Liver (tissue), 8 donors: ENCODE measurements at regions not wholly inside any gene's neighbourhood (a gene's known extent, or its start where the extent isn't known, plus 50 kb on each side); places are given as distances from the start of the nearest gene placed in this dataset.

Experiments used
- DNase-seq: peaks from one replicate; pipeline ENCODE4 v3.0.0-alpha.2; 2017; ENCODE audit warnings: low spot score
- H3K27ac ChIP-seq, 2 donors: one replicate each; pipeline ENCODE4 v1.7.0; 2013; ENCODE audit warnings: inconsistent platforms in 2 of 2, low read length in 2 of 2, control low read depth in 1 of 2, low read depth in 1 of 2, mild to moderate bottlenecking in 1 of 2
- H3K27me3 ChIP-seq, 4 donors: one replicate each; pipeline versions ENCODE4 v1.6.1 to v1.7.0; 2013; ENCODE audit warnings: low read length in 3 of 4, inconsistent platforms in 1 of 4, mild to moderate bottlenecking in 1 of 4, moderate library complexity in 1 of 4; ENCODE audit not compliant: control insufficient read depth in 4 of 4, insufficient read depth in 4 of 4
- H3K36me3 ChIP-seq, 4 donors: one replicate each; pipeline versions ENCODE4 v1.6.1 to v1.7.0; 2013; ENCODE audit warnings: low read length in 3 of 4, mild to moderate bottlenecking in 3 of 4, low read depth in 1 of 4, moderate library complexity in 1 of 4; ENCODE audit not compliant: control insufficient read depth in 4 of 4, insufficient read depth in 3 of 4
- H3K4me1 ChIP-seq, 4 donors: one replicate each; pipeline versions ENCODE4 v1.6.1 to v1.7.0; 2013; ENCODE audit warnings: low read length in 3 of 4, mild to moderate bottlenecking in 3 of 4, moderate library complexity in 1 of 4; ENCODE audit not compliant: control insufficient read depth in 4 of 4, insufficient read depth in 4 of 4
- H3K4me3 ChIP-seq, 3 donors: one replicate each; pipeline versions ENCODE4 v1.6.1 to v1.7.0; 2013; ENCODE audit warnings: low read length in 3 of 3, control low read depth in 1 of 3, low read depth in 1 of 3, mild to moderate bottlenecking in 1 of 3
- H3K9ac ChIP-seq, 2 donors: one replicate each; pipeline ENCODE4 v1.7.0; 2013; ENCODE audit warnings: low read length in 2 of 2, mild to moderate bottlenecking in 2 of 2, moderate library complexity in 2 of 2, control low read depth in 1 of 2, low read depth in 1 of 2
- H3K9me3 ChIP-seq, 4 donors: one replicate each; pipeline versions ENCODE4 v1.6.1 to v1.7.0; 2013; ENCODE audit warnings: low read length in 3 of 4; ENCODE audit not compliant: control insufficient read depth in 4 of 4
- EGR1 ChIP-seq, 2 donors: IDR thresholded peaks; 2 replicates each; pipeline ENCODE4 v1.6.1; 2016 to 2018; ENCODE audit warnings: antibody characterized with exemption in 2 of 2, low read depth in 2 of 2
- FOXA1 ChIP-seq: IDR thresholded peaks from 2 replicates; pipeline ENCODE4 v1.6.1; 2016; ENCODE audit warnings: antibody characterized with exemption
- FOXA2 ChIP-seq: IDR thresholded peaks from 2 replicates; pipeline ENCODE4 v1.6.1; 2016; ENCODE audit warnings: antibody characterized with exemption
- GABPA ChIP-seq, 2 donors: IDR thresholded peaks in 1 of 2; conservative IDR thresholded peaks in 1 of 2; 2 replicates each; pipeline ENCODE4 v1.6.1; 2016; ENCODE audit warnings: antibody characterized with exemption in 2 of 2, mild to moderate bottlenecking in 1 of 2, moderate library complexity in 1 of 2
- HNF4A ChIP-seq, 2 donors: conservative IDR thresholded peaks; 2 replicates each; pipeline ENCODE4 v1.6.1; 2016; ENCODE audit warnings: antibody characterized with exemption in 2 of 2, mild to moderate bottlenecking in 2 of 2
- HNF4G ChIP-seq: IDR thresholded peaks from 2 replicates; pipeline ENCODE4 v1.6.1; 2016; ENCODE audit warnings: antibody characterized with exemption
- JUND ChIP-seq, 2 donors: IDR thresholded peaks; 2 replicates each; pipeline ENCODE4 v1.6.1; 2016; ENCODE audit warnings: antibody characterized with exemption in 2 of 2
- NR2F2 ChIP-seq: IDR thresholded peaks from 2 replicates; pipeline ENCODE4 v1.6.1; 2016; ENCODE audit warnings: antibody characterized with exemption
- RAD21 ChIP-seq, 2 donors: IDR thresholded peaks; 2 replicates each; pipeline ENCODE4 v1.6.1; 2016; ENCODE audit warnings: antibody characterized with exemption in 2 of 2, mild to moderate bottlenecking in 2 of 2
- RXRA ChIP-seq, 2 donors: IDR thresholded peaks; 2 replicates each; pipeline ENCODE4 v1.6.1; 2017 to 2018; ENCODE audit warnings: antibody characterized with exemption in 2 of 2, mild to moderate bottlenecking in 1 of 2
- SP1 ChIP-seq: IDR thresholded peaks from 2 replicates; pipeline ENCODE4 v1.6.1; 2018; ENCODE audit warnings: antibody characterized with exemption, mild to moderate bottlenecking
- TAF1 ChIP-seq: conservative IDR thresholded peaks from 2 replicates; pipeline ENCODE4 v1.6.1; 2016; ENCODE audit warnings: antibody characterized with exemption, mild to moderate bottlenecking
- YY1 ChIP-seq: IDR thresholded peaks from 2 replicates; pipeline ENCODE4 v1.6.1; 2016; ENCODE audit warnings: antibody characterized with exemption, mild to moderate bottlenecking
- WGBS: extraction: QIAGEN DNeasy Blood & Tissue Kit; methylation state at CpG from one replicate; pipeline ENCODE4 v1.1.7; 2013; 5-methylcytosine and 5-hydroxymethylcytosine counted together
- TF ChIP-seq, protein P1 (sequence below): fragments of 150-350 bp; IDR thresholded peaks from 2 replicates; pipeline ENCODE4 v1.5.1; 2017; ENCODE audit warnings: improper control_type of control experiment, low read depth, low read length; ENCODE audit not compliant: missing input control
- TF ChIP-seq, protein P2 (sequence below): IDR thresholded peaks from 2 replicates; pipeline ENCODE4 v1.6.1; 2016; ENCODE audit warnings: antibody characterized with exemption, mild to moderate bottlenecking
- TF ChIP-seq, protein P3 (sequence below): IDR thresholded peaks from 2 replicates; pipeline ENCODE4 v1.6.1; 2016; ENCODE audit warnings: antibody characterized with exemption
- TF ChIP-seq, protein P4 (sequence below): IDR thresholded peaks from 2 replicates; pipeline ENCODE4 v1.6.1; 2016; ENCODE audit warnings: antibody characterized with exemption
- TF ChIP-seq, protein P5 (sequence below): IDR thresholded peaks from 2 replicates; pipeline ENCODE4 v1.6.1; 2016; ENCODE audit warnings: antibody characterized with exemption
- donor health status: healthy.
- donor health status: healthy.
- donor health status: healthy.
- donor health status: healthy.
- donor health status: healthy.

DNA sequence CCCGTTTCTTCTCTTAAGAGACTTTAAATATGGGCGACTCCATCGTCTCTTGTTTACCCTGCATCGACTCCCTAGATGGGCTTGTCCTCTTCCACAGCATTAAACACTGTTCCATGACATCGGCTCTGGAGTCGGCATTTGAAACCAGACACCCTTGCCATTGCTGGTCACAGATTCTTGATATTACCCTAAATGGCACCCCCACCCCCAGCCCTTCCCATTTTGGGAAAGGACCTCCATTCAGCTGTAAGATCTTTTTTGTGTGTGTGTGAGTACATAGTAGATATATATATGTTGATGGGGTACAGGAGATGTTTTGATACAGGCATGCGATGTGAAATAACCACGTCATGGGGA, 51.1 kb upstream of the SH3PXD2B start:
- Histone ChIP-seq H3K9ac (no peak overlapping the region), H3K4me1 (no peaks in the 10 kb centered on the region), H3K27me3 (peaks cover 0 to under 1% (median 0%) of the 10 kb centered on the region in 4 donors), H3K4me3 (no peak overlapping the region), H3K36me3 (no peaks in the 10 kb centered on the region), H3K27ac (no peak overlapping the region), H3K9me3 (no peaks in the 10 kb centered on the region)
- peak; percentile 13 for DNase-seq
- no peak for TF ChIP-seq SP1
- TF ChIP-seq NR2F2 = no peak
- no peak for TF ChIP-seq RXRA (IDR thresholded peaks at IDR 0.05)
- TF ChIP-seq, protein P1, sequence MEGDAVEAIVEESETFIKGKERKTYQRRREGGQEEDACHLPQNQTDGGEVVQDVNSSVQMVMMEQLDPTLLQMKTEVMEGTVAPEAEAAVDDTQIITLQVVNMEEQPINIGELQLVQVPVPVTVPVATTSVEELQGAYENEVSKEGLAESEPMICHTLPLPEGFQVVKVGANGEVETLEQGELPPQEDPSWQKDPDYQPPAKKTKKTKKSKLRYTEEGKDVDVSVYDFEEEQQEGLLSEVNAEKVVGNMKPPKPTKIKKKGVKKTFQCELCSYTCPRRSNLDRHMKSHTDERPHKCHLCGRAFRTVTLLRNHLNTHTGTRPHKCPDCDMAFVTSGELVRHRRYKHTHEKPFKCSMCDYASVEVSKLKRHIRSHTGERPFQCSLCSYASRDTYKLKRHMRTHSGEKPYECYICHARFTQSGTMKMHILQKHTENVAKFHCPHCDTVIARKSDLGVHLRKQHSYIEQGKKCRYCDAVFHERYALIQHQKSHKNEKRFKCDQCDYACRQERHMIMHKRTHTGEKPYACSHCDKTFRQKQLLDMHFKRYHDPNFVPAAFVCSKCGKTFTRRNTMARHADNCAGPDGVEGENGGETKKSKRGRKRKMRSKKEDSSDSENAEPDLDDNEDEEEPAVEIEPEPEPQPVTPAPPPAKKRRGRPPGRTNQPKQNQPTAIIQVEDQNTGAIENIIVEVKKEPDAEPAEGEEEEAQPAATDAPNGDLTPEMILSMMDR = no peak
- no peak for TF ChIP-seq YY1
- no peak for TF ChIP-seq RAD21 (IDR thresholded peaks at IDR 0.05)
- TF ChIP-seq HNF4G = no peak
- no peak for TF ChIP-seq GABPA (IDR thresholded peaks at IDR 0.05 in 1 of 2, conservative IDR thresholded peaks at IDR 0.05 in 1 of 2)
- no peak for TF ChIP-seq FOXA2
- TF ChIP-seq, protein P2, sequence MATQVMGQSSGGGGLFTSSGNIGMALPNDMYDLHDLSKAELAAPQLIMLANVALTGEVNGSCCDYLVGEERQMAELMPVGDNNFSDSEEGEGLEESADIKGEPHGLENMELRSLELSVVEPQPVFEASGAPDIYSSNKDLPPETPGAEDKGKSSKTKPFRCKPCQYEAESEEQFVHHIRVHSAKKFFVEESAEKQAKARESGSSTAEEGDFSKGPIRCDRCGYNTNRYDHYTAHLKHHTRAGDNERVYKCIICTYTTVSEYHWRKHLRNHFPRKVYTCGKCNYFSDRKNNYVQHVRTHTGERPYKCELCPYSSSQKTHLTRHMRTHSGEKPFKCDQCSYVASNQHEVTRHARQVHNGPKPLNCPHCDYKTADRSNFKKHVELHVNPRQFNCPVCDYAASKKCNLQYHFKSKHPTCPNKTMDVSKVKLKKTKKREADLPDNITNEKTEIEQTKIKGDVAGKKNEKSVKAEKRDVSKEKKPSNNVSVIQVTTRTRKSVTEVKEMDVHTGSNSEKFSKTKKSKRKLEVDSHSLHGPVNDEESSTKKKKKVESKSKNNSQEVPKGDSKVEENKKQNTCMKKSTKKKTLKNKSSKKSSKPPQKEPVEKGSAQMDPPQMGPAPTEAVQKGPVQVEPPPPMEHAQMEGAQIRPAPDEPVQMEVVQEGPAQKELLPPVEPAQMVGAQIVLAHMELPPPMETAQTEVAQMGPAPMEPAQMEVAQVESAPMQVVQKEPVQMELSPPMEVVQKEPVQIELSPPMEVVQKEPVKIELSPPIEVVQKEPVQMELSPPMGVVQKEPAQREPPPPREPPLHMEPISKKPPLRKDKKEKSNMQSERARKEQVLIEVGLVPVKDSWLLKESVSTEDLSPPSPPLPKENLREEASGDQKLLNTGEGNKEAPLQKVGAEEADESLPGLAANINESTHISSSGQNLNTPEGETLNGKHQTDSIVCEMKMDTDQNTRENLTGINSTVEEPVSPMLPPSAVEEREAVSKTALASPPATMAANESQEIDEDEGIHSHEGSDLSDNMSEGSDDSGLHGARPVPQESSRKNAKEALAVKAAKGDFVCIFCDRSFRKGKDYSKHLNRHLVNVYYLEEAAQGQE = no peak
- no peak for TF ChIP-seq HNF4A (conservative IDR thresholded peaks at IDR 0.05)
- no peak for TF ChIP-seq EGR1 (IDR thresholded peaks at IDR 0.05; ENCODE audit: low read depth in 2 of 2)
- no peak for TF ChIP-seq TAF1
- TF ChIP-seq, protein P3, sequence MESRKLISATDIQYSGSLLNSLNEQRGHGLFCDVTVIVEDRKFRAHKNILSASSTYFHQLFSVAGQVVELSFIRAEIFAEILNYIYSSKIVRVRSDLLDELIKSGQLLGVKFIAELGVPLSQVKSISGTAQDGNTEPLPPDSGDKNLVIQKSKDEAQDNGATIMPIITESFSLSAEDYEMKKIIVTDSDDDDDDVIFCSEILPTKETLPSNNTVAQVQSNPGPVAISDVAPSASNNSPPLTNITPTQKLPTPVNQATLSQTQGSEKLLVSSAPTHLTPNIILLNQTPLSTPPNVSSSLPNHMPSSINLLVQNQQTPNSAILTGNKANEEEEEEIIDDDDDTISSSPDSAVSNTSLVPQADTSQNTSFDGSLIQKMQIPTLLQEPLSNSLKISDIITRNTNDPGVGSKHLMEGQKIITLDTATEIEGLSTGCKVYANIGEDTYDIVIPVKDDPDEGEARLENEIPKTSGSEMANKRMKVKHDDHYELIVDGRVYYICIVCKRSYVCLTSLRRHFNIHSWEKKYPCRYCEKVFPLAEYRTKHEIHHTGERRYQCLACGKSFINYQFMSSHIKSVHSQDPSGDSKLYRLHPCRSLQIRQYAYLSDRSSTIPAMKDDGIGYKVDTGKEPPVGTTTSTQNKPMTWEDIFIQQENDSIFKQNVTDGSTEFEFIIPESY = no peak
- TF ChIP-seq JUND (IDR thresholded peaks at IDR 0.05) = no peak
- TF ChIP-seq, protein P4, sequence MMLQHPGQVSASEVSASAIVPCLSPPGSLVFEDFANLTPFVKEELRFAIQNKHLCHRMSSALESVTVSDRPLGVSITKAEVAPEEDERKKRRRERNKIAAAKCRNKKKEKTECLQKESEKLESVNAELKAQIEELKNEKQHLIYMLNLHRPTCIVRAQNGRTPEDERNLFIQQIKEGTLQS = no peak
- TF ChIP-seq FOXA1 = no peak
- TF ChIP-seq, protein P5, sequence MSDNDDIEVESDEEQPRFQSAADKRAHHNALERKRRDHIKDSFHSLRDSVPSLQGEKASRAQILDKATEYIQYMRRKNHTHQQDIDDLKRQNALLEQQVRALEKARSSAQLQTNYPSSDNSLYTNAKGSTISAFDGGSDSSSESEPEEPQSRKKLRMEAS = no peak
- WGBS = 81% methylated on average over 8 of the region's 8 CpGs
